ENCODE measurements at regions not wholly inside any gene's neighbourhood (a gene's known extent, or its start where the extent isn't known, plus 50 kb on each side); places are given as distances from the start of the nearest gene placed in this dataset.

GRCh38 chr6:101110814-101111213 is 229.7 kb upstream of the ASCC3 start:
- no peak overlapping the region for H3K4me3 ChIP-seq
- intact Hi-C loops (cut with DNase I) = no loop called here
- no peak for ATAC-seq
- no peak for TF ChIP-seq CTCF (IDR thresholded peaks at IDR 0.05)
- no peak for DNase-seq
- no peaks in the 10 kb centered on the region for H3K9me3 ChIP-seq
- WGBS, 2 donors = 65 to 74% methylated on average over 1 of the region's 1 CpG
- peaks cover 0 to 6% of the 10 kb centered on the region in 2 donors for H3K27me3 ChIP-seq
- H3K4me1 ChIP-seq = no peaks in the 10 kb centered on the region
- H3K27ac ChIP-seq = no peak overlapping the region
- H3K36me3 ChIP-seq (replicated peaks in 1 of 2; ENCODE audit: insufficient read depth in 1 of 2, low read depth in 2 of 2) = no peaks in the 10 kb centered on the region

- Histone ChIP-seq H3K9me3 (no peaks in the 10 kb centered on the region), H3K4me1 (no peaks in the 10 kb centered on the region), H3K36me3 (replicated peaks in 1 of 2; ENCODE audit: insufficient read depth in 1 of 2, low read depth in 2 of 2) (no peaks in the 10 kb centered on the region), H3K27ac (no peak overlapping the region), H3K27me3 (peaks cover 0 to 6% of the 10 kb centered on the region in 2 donors), H3K4me3 (no peak overlapping the region)
- no peak for DNase-seq
- intact Hi-C loops (cut with DNase I) = no loop called here
- TF ChIP-seq POLR2A (IDR thresholded peaks at IDR 0.05) (no peak), CTCF (IDR thresholded peaks at IDR 0.05) (no peak)
- ATAC-seq = no peak
- WGBS, 2 donors = 46 to 52% methylated on average over 4 of the region's 4 CpGs
These were observed 232.5 kb upstream of the ASCC3 start for GRCh38 chr6:101113468-101114260.

GRCh38 chr6:101114703-101115102 is 233.6 kb upstream of the ASCC3 start:
- Histone ChIP-seq H3K36me3 (replicated peaks in 1 of 2; ENCODE audit: insufficient read depth in 1 of 2, low read depth in 2 of 2) (no peaks in the 10 kb centered on the region), H3K4me1 (no peaks in the 10 kb centered on the region), H3K27me3 (peaks cover 0 to 6% of the 10 kb centered on the region in 2 donors), H3K27ac (no peak overlapping the region), H3K4me3 (no peak overlapping the region), H3K9me3 (no peaks in the 10 kb centered on the region)
- WGBS, 2 donors = 0 to 4% methylated on average over 1 of the region's 1 CpG
- peak in 2 of 4 donors; percentile 6 to 7 for DNase-seq
- intact Hi-C loops (cut with DNase I) = no loop called here
- peak; percentile 62 for ATAC-seq
- TF ChIP-seq POLR2A (IDR thresholded peaks at IDR 0.05) = no peak
- peak in 6 of 7 experiments; percentile 21 to 58 (median 42) for TF ChIP-seq CTCF (IDR thresholded peaks at IDR 0.05)

GRCh38 chr6:101116337-101116736 is 235.2 kb upstream of the ASCC3 start:
- Histone ChIP-seq H3K4me1 (no peaks in the 10 kb centered on the region), H3K4me3 (no peak overlapping the region), H3K9me3 (no peaks in the 10 kb centered on the region), H3K27ac (no peak overlapping the region), H3K27me3 (peaks cover 0 to 6% of the 10 kb centered on the region in 2 donors), H3K36me3 (replicated peaks in 1 of 2; ENCODE audit: insufficient read depth in 1 of 2, low read depth in 2 of 2) (no peaks in the 10 kb centered on the region)
- WGBS, 2 donors = 68 to 70% methylated on average over 5 of the region's 5 CpGs
- intact Hi-C loops (cut with DNase I) = no loop called here
- ATAC-seq (no peak), DNase-seq (no peak)
- TF ChIP-seq CTCF (IDR thresholded peaks at IDR 0.05) (no peak), POLR2A (IDR thresholded peaks at IDR 0.05) (no peak)
